GM23338 (cell line): ENCODE measurements at regions not wholly inside any gene's neighbourhood (a gene's known extent, or its start where the extent isn't known, plus 50 kb on each side); places are given as distances from the start of the nearest gene placed in this dataset.

Source experiments
- ATAC-seq: fragments of 200-7000 bp; cut with Tn5 transposase; 3 replicates; pipeline ENCODE4 v1.9.1; 2020
- DNase-seq: peaks from one replicate; pipeline ENCODE4 v3.0.0-alpha.2; 2015; ENCODE audit warnings: low spot score
- H2AFZ ChIP-seq: fragments of 200-600 bp; sonication (generic); 2 replicates; pipeline ENCODE4 v1.8.0; 2016; ENCODE audit warnings: antibody characterized with exemption, mild to moderate bottlenecking, moderate library complexity
- H3F3A ChIP-seq: fragments of 200-600 bp; sonication (generic); replicated peaks from 2 replicates; pipeline ENCODE4 v1.8.0; 2017; ENCODE audit warnings: antibody characterized with exemption, mixed run types, low read depth
- H3K27ac ChIP-seq: fragments of 200-600 bp; sonication (generic); 2 replicates; pipeline ENCODE4 v1.6.1; 2016; ENCODE audit warnings: low read depth
- H3K27me3 ChIP-seq: fragments of 200-600 bp; sonication (generic); 2 replicates; pipeline ENCODE4 v1.8.0; 2016; ENCODE audit warnings: mild to moderate bottlenecking, mixed run types, moderate library complexity; ENCODE audit not compliant: insufficient read depth
- H3K36me3 ChIP-seq: fragments of 200-600 bp; sonication (generic); 2 replicates; pipeline ENCODE4 v1.8.0; 2016; ENCODE audit warnings: mild to moderate bottlenecking; ENCODE audit not compliant: insufficient read depth
- H3K4me1 ChIP-seq: fragments of 200-600 bp; sonication (generic); 2 replicates; pipeline ENCODE4 v1.8.0; 2016; ENCODE audit warnings: mild to moderate bottlenecking, moderate library complexity; ENCODE audit not compliant: insufficient read depth
- H3K4me2 ChIP-seq: fragments of 200-600 bp; sonication (generic); 2 replicates; pipeline ENCODE4 v1.7.1; 2017; ENCODE audit warnings: mixed run types
- H3K4me3 ChIP-seq: fragments of 200-600 bp; sonication (generic); 2 replicates; pipeline ENCODE4 v1.6.1; 2016; ENCODE audit warnings: mixed run types
- H3K79me2 ChIP-seq: fragments of 200-600 bp; sonication (generic); replicated peaks from 2 replicates; pipeline ENCODE4 v1.8.0; 2017; ENCODE audit warnings: mild to moderate bottlenecking; ENCODE audit not compliant: insufficient read depth
- H3K9me2 ChIP-seq: fragments of 200-600 bp; sonication (generic); 2 replicates; pipeline ENCODE4 v1.8.0; 2017; ENCODE audit not compliant: insufficient read depth
- H4K20me1 ChIP-seq: fragments of 200-600 bp; sonication (generic); replicated peaks from 2 replicates; pipeline ENCODE4 v1.8.0; 2017; ENCODE audit warnings: mild to moderate bottlenecking; ENCODE audit not compliant: insufficient read depth
- H3K27ac Mint-ChIP-seq: 2 replicates; pipeline ENCODE4 v1.8.0; 2020; ENCODE audit warnings: inconsistent platforms, mild to moderate bottlenecking, moderate library complexity, mixed read lengths
- H3K27me3 Mint-ChIP-seq: 3 replicates; pipeline ENCODE4 v1.8.0; 2022; ENCODE audit warnings: low read depth, mild to moderate bottlenecking, moderate library complexity, mixed read lengths, inconsistent platforms; ENCODE audit not compliant: insufficient read depth, poor library complexity
- H3K36me3 Mint-ChIP-seq: 3 replicates; pipeline ENCODE4 v1.8.0; 2021; ENCODE audit warnings: low read depth, mild to moderate bottlenecking, inconsistent platforms, moderate library complexity, mixed read lengths
- H3K4me1 Mint-ChIP-seq: 3 replicates; pipeline ENCODE4 v1.8.0; 2020; ENCODE audit warnings: mild to moderate bottlenecking, inconsistent platforms, mixed read lengths
- H3K4me3 Mint-ChIP-seq: 3 replicates; pipeline ENCODE4 v1.8.0; 2021; ENCODE audit warnings: moderate library complexity, mild to moderate bottlenecking, inconsistent platforms, mixed read lengths
- H3K9me3 Mint-ChIP-seq: 3 replicates; pipeline ENCODE4 v1.8.0; 2020; ENCODE audit warnings: moderate library complexity, mild to moderate bottlenecking, inconsistent platforms, mixed read lengths
- EZH2 ChIP-seq: fragments of 200-600 bp; sonication (generic); IDR thresholded peaks from one replicate; pipeline ENCODE4 v1.8.0; 2017; ENCODE audit warnings: antibody characterized with exemption, mild to moderate bottlenecking, low read depth; ENCODE audit not compliant: unreplicated experiment
- JUNB ChIP-seq: IDR thresholded peaks from one replicate; pipeline ENCODE4 v1.6.1; 2016; ENCODE audit warnings: antibody characterized with exemption; ENCODE audit not compliant: unreplicated experiment
- NANOG ChIP-seq: IDR thresholded peaks from 2 replicates; pipeline ENCODE4 v1.6.1; 2016; ENCODE audit warnings: antibody characterized with exemption, borderline replicate concordance
- POLR2AphosphoS5 ChIP-seq: IDR thresholded peaks from 2 replicates; pipeline ENCODE4 v1.6.1; 2016; ENCODE audit warnings: antibody characterized with exemption, low read depth
- ZNF331 ChIP-seq: fragments of 250-450 bp; sonication (Bioruptor Pico); IDR thresholded peaks from 2 replicates; pipeline ENCODE4 v1.5.0; 2020; ENCODE audit warnings: low read depth, mild to moderate bottlenecking, moderate library complexity
- TF ChIP-seq, protein P1 (sequence below), 2 experiments: fragments of 200-600 bp in 1 of 2; sonication (generic) in 1 of 2; conservative IDR thresholded peaks; 2 replicates each; pipeline versions ENCODE4 v1.5.1 to v1.6.1; 2016 to 2017; ENCODE audit warnings: antibody characterized with exemption in 2 of 2, low read depth in 2 of 2, mild to moderate bottlenecking in 2 of 2, moderate library complexity in 1 of 2
- TF ChIP-seq, protein P2 (sequence below): IDR thresholded peaks from one replicate; pipeline ENCODE4 v1.6.1; 2018; ENCODE audit warnings: antibody characterized with exemption; ENCODE audit not compliant: unreplicated experiment
- TF ChIP-seq, protein P3 (sequence below): fragments of 250-450 bp; sonication (Bioruptor Pico); IDR thresholded peaks from 2 replicates; pipeline ENCODE4 v1.5.0; 2020; ENCODE audit warnings: mild to moderate bottlenecking, moderate library complexity

DNA sequence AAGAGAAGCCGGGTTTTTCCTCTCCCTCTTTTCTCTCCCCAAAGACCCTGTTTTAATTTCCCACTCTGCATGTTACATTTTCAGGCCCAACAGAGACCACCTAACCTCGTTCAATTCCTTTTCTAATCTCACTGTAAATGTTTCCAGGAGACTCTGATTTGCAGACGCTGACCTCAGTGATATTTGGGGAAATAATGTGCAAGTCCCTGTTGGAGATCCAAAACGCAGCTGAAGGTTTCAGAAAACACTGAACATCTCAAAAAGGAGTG is 386.6 kb downstream of the NPIPA8 start:
- Histone ChIP-seq H3K27me3 (no peaks in the 10 kb centered on the region), H3K27ac (no peak overlapping the region), H3K36me3 (no peaks in the 10 kb centered on the region), H4K20me1 (no peaks in the 10 kb centered on the region), H3K4me2 (no peak overlapping the region), H2AFZ (peak overlapping the region; percentile 82), H3K9me2 (no peaks in the 10 kb centered on the region; the same call in none of the 2 replicates), H3F3A (no peaks in the 10 kb centered on the region; the same call in 1 of the 2 replicates), H3K79me2 (no peaks in the 10 kb centered on the region), H3K4me1 (peaks cover 9% of the 10 kb centered on the region; the same call in 1 of the 2 replicates), H3K4me3 (no peak overlapping the region)
- DNase-seq (no peak), ATAC-seq (no peak)
- H3K27me3 Mint-ChIP-seq, result no peaks in the 10 kb centered on the region
- no peak overlapping the region for H3K4me3 Mint-ChIP-seq
- TF ChIP-seq ZNF331 (CRISPR knock-in tag), result no peak
- peaks cover 17% of the 10 kb centered on the region for H3K4me1 Mint-ChIP-seq
- H3K27ac Mint-ChIP-seq, result no peak overlapping the region
- H3K9me3 Mint-ChIP-seq, result no peaks in the 10 kb centered on the region
- H3K36me3 Mint-ChIP-seq, result no peaks in the 10 kb centered on the region

DNA sequence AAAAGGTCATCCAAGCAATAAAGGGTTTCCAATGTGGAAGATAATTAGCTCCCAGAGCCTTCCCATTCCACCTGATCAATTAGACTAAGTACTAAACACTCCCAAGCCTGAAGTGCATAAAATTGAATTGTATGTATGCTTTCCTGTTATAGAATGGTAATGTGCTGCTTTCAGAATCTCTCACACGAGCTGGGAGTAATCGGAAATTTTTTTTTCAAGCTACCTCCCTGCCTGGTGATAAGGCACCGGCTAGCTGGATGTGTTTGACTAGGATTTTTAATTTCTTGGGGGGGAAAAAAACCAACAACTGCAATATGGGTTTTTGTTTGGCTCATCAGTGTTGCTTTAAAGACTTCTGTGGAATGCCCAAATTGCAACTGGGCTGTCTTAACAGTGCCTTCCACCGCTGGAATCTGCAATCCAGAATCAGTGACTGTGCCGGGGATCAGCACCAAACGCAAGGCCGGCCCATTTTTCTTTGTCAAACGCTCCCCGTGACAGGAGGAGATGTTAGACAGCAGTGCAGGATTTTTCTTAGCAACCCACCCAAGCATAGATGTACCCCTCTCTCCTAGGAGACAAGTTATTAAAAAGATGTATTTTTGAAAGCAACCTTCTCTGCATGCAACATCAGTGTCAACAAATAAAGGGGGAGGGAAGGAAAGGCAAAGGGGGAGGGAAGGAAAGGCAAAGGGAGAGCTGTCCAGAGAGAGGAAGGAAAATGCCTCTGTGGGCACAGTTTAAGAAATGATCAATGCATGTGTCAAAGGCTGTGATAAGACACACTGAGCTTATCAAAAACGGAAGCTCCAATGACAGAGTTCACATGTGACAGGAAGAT is 387.2 kb downstream of the NPIPA8 start:
- Histone ChIP-seq H3K9me2 (no peaks in the 10 kb centered on the region; the same call in none of the 2 replicates), H3K4me3 (no peak overlapping the region), H2AFZ (peak overlapping the region; percentile 82), H3K4me2 (no peak overlapping the region; the same call in 1 of the 2 replicates), H3K36me3 (no peaks in the 10 kb centered on the region), H3F3A (no peaks in the 10 kb centered on the region; the same call in 1 of the 2 replicates), H4K20me1 (no peaks in the 10 kb centered on the region), H3K27me3 (no peaks in the 10 kb centered on the region), H3K27ac (no peak overlapping the region), H3K4me1 (peaks cover 12% of the 10 kb centered on the region; the same call in 1 of the 2 replicates), H3K79me2 (no peaks in the 10 kb centered on the region)
- Mint-ChIP-seq H3K36me3 (no peaks in the 10 kb centered on the region), H3K9me3 (no peaks in the 10 kb centered on the region), H3K27me3 (no peaks in the 10 kb centered on the region), H3K4me1 (peaks cover 17% of the 10 kb centered on the region), H3K27ac (no peak overlapping the region), H3K4me3 (no peak overlapping the region)
- peak; percentile 45 for ATAC-seq
- no peak for DNase-seq
- TF ChIP-seq JUNB (no peak), EZH2 (no peak), POLR2AphosphoS5 (no peak), NANOG (no peak)
- TF ChIP-seq, protein P1, sequence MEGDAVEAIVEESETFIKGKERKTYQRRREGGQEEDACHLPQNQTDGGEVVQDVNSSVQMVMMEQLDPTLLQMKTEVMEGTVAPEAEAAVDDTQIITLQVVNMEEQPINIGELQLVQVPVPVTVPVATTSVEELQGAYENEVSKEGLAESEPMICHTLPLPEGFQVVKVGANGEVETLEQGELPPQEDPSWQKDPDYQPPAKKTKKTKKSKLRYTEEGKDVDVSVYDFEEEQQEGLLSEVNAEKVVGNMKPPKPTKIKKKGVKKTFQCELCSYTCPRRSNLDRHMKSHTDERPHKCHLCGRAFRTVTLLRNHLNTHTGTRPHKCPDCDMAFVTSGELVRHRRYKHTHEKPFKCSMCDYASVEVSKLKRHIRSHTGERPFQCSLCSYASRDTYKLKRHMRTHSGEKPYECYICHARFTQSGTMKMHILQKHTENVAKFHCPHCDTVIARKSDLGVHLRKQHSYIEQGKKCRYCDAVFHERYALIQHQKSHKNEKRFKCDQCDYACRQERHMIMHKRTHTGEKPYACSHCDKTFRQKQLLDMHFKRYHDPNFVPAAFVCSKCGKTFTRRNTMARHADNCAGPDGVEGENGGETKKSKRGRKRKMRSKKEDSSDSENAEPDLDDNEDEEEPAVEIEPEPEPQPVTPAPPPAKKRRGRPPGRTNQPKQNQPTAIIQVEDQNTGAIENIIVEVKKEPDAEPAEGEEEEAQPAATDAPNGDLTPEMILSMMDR (conservative IDR thresholded peaks at IDR 0.05; ENCODE audit: low read depth in 2 of 2), result no peak
- TF ChIP-seq, protein P2, sequence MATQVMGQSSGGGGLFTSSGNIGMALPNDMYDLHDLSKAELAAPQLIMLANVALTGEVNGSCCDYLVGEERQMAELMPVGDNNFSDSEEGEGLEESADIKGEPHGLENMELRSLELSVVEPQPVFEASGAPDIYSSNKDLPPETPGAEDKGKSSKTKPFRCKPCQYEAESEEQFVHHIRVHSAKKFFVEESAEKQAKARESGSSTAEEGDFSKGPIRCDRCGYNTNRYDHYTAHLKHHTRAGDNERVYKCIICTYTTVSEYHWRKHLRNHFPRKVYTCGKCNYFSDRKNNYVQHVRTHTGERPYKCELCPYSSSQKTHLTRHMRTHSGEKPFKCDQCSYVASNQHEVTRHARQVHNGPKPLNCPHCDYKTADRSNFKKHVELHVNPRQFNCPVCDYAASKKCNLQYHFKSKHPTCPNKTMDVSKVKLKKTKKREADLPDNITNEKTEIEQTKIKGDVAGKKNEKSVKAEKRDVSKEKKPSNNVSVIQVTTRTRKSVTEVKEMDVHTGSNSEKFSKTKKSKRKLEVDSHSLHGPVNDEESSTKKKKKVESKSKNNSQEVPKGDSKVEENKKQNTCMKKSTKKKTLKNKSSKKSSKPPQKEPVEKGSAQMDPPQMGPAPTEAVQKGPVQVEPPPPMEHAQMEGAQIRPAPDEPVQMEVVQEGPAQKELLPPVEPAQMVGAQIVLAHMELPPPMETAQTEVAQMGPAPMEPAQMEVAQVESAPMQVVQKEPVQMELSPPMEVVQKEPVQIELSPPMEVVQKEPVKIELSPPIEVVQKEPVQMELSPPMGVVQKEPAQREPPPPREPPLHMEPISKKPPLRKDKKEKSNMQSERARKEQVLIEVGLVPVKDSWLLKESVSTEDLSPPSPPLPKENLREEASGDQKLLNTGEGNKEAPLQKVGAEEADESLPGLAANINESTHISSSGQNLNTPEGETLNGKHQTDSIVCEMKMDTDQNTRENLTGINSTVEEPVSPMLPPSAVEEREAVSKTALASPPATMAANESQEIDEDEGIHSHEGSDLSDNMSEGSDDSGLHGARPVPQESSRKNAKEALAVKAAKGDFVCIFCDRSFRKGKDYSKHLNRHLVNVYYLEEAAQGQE, result no peak
- TF ChIP-seq, protein P3, sequence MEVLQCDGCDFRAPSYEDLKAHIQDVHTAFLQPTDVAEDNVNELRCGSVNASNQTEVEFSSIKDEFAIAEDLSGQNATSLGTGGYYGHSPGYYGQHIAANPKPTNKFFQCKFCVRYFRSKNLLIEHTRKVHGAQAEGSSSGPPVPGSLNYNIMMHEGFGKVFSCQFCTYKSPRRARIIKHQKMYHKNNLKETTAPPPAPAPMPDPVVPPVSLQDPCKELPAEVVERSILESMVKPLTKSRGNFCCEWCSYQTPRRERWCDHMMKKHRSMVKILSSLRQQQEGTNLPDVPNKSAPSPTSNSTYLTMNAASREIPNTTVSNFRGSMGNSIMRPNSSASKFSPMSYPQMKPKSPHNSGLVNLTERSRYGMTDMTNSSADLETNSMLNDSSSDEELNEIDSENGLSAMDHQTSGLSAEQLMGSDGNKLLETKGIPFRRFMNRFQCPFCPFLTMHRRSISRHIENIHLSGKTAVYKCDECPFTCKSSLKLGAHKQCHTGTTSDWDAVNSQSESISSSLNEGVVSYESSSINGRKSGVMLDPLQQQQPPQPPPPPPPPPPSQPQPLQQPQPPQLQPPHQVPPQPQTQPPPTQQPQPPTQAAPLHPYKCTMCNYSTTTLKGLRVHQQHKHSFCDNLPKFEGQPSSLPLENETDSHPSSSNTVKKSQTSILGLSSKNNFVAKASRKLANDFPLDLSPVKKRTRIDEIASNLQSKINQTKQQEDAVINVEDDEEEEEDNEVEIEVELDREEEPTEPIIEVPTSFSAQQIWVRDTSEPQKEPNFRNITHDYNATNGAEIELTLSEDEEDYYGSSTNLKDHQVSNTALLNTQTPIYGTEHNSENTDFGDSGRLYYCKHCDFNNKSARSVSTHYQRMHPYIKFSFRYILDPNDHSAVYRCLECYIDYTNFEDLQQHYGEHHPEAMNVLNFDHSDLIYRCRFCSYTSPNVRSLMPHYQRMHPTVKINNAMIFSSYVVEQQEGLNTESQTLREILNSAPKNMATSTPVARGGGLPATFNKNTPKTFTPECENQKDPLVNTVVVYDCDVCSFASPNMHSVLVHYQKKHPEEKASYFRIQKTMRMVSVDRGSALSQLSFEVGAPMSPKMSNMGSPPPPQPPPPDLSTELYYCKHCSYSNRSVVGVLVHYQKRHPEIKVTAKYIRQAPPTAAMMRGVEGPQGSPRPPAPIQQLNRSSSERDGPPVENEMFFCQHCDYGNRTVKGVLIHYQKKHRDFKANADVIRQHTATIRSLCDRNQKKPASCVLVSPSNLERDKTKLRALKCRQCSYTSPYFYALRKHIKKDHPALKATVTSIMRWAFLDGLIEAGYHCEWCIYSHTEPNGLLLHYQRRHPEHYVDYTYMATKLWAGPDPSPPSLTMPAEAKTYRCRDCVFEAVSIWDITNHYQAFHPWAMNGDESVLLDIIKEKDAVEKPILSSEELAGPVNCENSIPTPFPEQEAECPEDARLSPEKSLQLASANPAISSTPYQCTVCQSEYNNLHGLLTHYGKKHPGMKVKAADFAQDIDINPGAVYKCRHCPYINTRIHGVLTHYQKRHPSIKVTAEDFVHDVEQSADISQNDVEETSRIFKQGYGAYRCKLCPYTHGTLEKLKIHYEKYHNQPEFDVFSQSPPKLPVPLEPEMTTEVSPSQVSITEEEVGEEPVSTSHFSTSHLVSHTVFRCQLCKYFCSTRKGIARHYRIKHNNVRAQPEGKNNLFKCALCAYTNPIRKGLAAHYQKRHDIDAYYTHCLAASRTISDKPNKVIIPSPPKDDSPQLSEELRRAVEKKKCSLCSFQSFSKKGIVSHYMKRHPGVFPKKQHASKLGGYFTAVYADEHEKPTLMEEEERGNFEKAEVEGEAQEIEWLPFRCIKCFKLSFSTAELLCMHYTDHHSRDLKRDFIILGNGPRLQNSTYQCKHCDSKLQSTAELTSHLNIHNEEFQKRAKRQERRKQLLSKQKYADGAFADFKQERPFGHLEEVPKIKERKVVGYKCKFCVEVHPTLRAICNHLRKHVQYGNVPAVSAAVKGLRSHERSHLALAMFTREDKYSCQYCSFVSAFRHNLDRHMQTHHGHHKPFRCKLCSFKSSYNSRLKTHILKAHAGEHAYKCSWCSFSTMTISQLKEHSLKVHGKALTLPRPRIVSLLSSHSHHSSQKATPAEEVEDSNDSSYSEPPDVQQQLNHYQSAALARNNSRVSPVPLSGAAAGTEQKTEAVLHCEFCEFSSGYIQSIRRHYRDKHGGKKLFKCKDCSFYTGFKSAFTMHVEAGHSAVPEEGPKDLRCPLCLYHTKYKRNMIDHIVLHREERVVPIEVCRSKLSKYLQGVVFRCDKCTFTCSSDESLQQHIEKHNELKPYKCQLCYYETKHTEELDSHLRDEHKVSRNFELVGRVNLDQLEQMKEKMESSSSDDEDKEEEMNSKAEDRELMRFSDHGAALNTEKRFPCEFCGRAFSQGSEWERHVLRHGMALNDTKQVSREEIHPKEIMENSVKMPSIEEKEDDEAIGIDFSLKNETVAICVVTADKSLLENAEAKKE, result no peak
